Caco-2 (cell line): ENCODE measurements at regions not wholly inside any gene's neighbourhood (a gene's known extent, or its start where the extent isn't known, plus 50 kb on each side); places are given as distances from the start of the nearest gene placed in this dataset.

Experiments used
- BruUV-seq: library from RNA; stranded (reverse); fragments of 400-500 nt; replicated peaks from 2 replicates; lab custom pipeline; 2021; lab: Mats Ljungman, UMichigan
- CTCF ChIA-PET: fragments of 300-600 bp; sonication (Branson Sonifier 250); formaldehyde crosslinking; loops from one replicate; lab custom pipeline; 2022; ENCODE audit warnings: antibody characterized with exemption; lab: Charles Lee
- POLR2A ChIA-PET: fragments of 300-600 bp; sonication (Branson Sonifier 250); formaldehyde crosslinking; loops from one replicate; lab custom pipeline; 2022; ENCODE audit warnings: antibody characterized with exemption; lab: Charles Lee
- DNase-seq, 2 experiments: peaks; one replicate each; pipeline versions ENCODE4 v3.0.0 to v3.0.0-alpha.2; 2020 to 2022
- H3K27me3 ChIP-seq: replicated peaks from 2 replicates; pipeline ENCODE4 v1.6.0; 2011; ENCODE audit warnings: low read length; ENCODE audit not compliant: control insufficient read depth, insufficient read depth
- H3K36me3 ChIP-seq: 2 replicates; pipeline ENCODE4 v1.5.1; 2011; ENCODE audit warnings: low read length; ENCODE audit not compliant: control insufficient read depth, insufficient read depth
- H3K4me1 ChIP-seq: fragments of 250-450 bp; sonication (Bioruptor Pico); 2 replicates; pipeline ENCODE4 v1.5.1; 2020; ENCODE audit warnings: mild to moderate bottlenecking
- H3K4me3 ChIP-seq: 2 replicates; pipeline ENCODE4 v1.5.1; 2011; ENCODE audit warnings: low read depth, mild to moderate bottlenecking, control low read depth, low read length
- H3K9me3 ChIP-seq: fragments of 250-450 bp; sonication (Bioruptor Pico); 2 replicates; pipeline ENCODE4 v1.5.1; 2020; ENCODE audit warnings: mild to moderate bottlenecking, moderate library complexity
- H3K27ac Mint-ChIP-seq: one replicate; pipeline ENCODE4 v1.8.0; 2022; ENCODE audit warnings: mixed read lengths; ENCODE audit not compliant: unreplicated experiment
- H3K27me3 Mint-ChIP-seq: one replicate; pipeline ENCODE4 v1.8.0; 2022; ENCODE audit warnings: mixed read lengths; ENCODE audit not compliant: insufficient read depth, unreplicated experiment
- H3K36me3 Mint-ChIP-seq: one replicate; pipeline ENCODE4 v1.8.0; 2022; ENCODE audit warnings: mild to moderate bottlenecking, mixed read lengths; ENCODE audit not compliant: insufficient read depth, unreplicated experiment
- H3K4me1 Mint-ChIP-seq: one replicate; pipeline ENCODE4 v1.8.0; 2022; ENCODE audit warnings: low read depth, mixed read lengths; ENCODE audit not compliant: unreplicated experiment
- H3K4me3 Mint-ChIP-seq: one replicate; pipeline ENCODE4 v1.8.0; 2022; ENCODE audit warnings: mild to moderate bottlenecking, moderate library complexity, mixed read lengths; ENCODE audit not compliant: unreplicated experiment
- H3K9me3 Mint-ChIP-seq: one replicate; pipeline ENCODE4 v1.8.0; 2022; ENCODE audit warnings: mixed read lengths; ENCODE audit not compliant: unreplicated experiment
- intact Hi-C: fragments of 100-400 bp; cut with micrococcal nuclease; formaldehyde crosslinking; loops from one replicate; pipeline ENCODE4 v1.10.0; 2022; ENCODE audit not compliant: unreplicated experiment
- TF ChIP-seq, protein P1 (sequence below), 2 experiments: fragments of 200-600 bp in 1 of 2; IDR thresholded peaks; 1 replicate in 1 of 2; 2 replicates in 1 of 2; pipeline versions ENCODE4 v1.5.1 to v1.8.0; 2011 to 2022; ENCODE audit warnings: antibody characterized with exemption in 1 of 2, control low read depth in 1 of 2, inconsistent platforms in 1 of 2, low read depth in 1 of 2, low read length in 1 of 2, mild to moderate bottlenecking in 1 of 2, moderate library complexity in 1 of 2; ENCODE audit not compliant: insufficient read depth in 1 of 2, severe bottlenecking in 1 of 2, unreplicated experiment in 1 of 2

DNA sequence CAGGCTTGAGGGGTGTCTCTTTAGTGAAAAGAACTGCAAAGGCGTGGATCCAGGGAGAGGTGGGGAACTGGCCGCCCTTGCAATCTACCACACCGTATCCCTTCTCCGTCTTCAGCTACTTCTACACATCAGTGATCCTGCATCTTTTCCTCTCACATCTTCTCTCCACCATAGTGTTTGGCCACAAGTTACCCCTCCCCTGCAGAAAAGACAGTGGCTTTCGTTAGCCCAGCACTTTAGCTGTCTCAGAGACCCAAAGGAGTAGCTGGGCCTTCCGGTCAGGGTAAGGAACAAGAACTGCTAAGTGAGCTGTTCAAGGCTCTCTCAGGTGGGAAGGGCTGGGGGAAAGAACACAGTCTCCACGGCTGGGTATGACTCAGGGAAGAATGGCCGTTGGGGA is 158.4 kb downstream of the NDUFA12 start:
- Mint-ChIP-seq H3K9me3 (no peaks in the 10 kb centered on the region), H3K4me1 (no peaks in the 10 kb centered on the region), H3K36me3 (no peaks in the 10 kb centered on the region), H3K27me3 (peaks cover 11% of the 10 kb centered on the region), H3K27ac (no peak overlapping the region), H3K4me3 (no peak overlapping the region)
- intact Hi-C loops = no loop called here
- POLR2A ChIA-PET = no interaction called here
- H3K36me3 ChIP-seq = no peaks in the 10 kb centered on the region
- H3K4me3 ChIP-seq = no peak overlapping the region
- H3K9me3 ChIP-seq = no peaks in the 10 kb centered on the region
- H3K27me3 ChIP-seq = no peaks in the 10 kb centered on the region
- CTCF ChIA-PET = no interaction called here
- no peak for DNase-seq
- H3K4me1 ChIP-seq = no peaks in the 10 kb centered on the region
- TF ChIP-seq, protein P1, sequence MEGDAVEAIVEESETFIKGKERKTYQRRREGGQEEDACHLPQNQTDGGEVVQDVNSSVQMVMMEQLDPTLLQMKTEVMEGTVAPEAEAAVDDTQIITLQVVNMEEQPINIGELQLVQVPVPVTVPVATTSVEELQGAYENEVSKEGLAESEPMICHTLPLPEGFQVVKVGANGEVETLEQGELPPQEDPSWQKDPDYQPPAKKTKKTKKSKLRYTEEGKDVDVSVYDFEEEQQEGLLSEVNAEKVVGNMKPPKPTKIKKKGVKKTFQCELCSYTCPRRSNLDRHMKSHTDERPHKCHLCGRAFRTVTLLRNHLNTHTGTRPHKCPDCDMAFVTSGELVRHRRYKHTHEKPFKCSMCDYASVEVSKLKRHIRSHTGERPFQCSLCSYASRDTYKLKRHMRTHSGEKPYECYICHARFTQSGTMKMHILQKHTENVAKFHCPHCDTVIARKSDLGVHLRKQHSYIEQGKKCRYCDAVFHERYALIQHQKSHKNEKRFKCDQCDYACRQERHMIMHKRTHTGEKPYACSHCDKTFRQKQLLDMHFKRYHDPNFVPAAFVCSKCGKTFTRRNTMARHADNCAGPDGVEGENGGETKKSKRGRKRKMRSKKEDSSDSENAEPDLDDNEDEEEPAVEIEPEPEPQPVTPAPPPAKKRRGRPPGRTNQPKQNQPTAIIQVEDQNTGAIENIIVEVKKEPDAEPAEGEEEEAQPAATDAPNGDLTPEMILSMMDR (IDR thresholded peaks at IDR 0.05; ENCODE audit: insufficient read depth in 1 of 2, low read depth in 1 of 2, low read length in 1 of 2, severe bottlenecking in 1 of 2, unreplicated experiment in 1 of 2) = no peak
- BruUV-seq = no TSS peak

DNA sequence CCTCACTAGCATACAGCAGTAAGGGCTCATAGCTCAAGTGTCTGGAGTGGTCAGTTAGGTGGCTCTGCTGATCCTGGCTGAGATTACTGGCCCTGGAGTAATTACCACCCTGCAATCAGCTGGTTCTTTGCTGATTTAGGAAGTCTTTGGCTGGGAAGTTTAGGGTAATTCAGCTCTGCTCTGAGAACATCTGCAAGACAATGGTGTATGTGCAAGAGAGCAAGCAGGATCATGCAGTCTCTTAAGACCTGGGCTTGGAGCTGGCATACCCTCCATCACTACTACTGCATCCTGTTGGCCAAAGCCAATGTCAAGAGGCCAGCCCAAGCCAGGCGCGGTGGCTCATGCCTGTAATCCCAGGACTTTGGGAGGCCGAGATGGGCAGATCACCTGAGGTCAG is 159.0 kb downstream of the NDUFA12 start:
- peaks cover 11% of the 10 kb centered on the region for H3K27me3 Mint-ChIP-seq
- no TSS peak for BruUV-seq
- intact Hi-C loops = no loop called here
- TF ChIP-seq, protein P1 (IDR thresholded peaks at IDR 0.05; ENCODE audit: insufficient read depth in 1 of 2, low read depth in 1 of 2, low read length in 1 of 2, severe bottlenecking in 1 of 2, unreplicated experiment in 1 of 2) = no peak
- Histone ChIP-seq H3K9me3 (no peaks in the 10 kb centered on the region), H3K4me3 (no peak overlapping the region), H3K36me3 (no peaks in the 10 kb centered on the region), H3K4me1 (no peaks in the 10 kb centered on the region), H3K27me3 (no peaks in the 10 kb centered on the region)
- no peaks in the 10 kb centered on the region for H3K36me3 Mint-ChIP-seq
- no peak overlapping the region for H3K27ac Mint-ChIP-seq
- H3K4me3 Mint-ChIP-seq = no peak overlapping the region
- H3K4me1 Mint-ChIP-seq = no peaks in the 10 kb centered on the region
- no peaks in the 10 kb centered on the region for H3K9me3 Mint-ChIP-seq
- DNase-seq = no peak
- CTCF ChIA-PET = no interaction called here
- POLR2A ChIA-PET = no interaction called here

DNA sequence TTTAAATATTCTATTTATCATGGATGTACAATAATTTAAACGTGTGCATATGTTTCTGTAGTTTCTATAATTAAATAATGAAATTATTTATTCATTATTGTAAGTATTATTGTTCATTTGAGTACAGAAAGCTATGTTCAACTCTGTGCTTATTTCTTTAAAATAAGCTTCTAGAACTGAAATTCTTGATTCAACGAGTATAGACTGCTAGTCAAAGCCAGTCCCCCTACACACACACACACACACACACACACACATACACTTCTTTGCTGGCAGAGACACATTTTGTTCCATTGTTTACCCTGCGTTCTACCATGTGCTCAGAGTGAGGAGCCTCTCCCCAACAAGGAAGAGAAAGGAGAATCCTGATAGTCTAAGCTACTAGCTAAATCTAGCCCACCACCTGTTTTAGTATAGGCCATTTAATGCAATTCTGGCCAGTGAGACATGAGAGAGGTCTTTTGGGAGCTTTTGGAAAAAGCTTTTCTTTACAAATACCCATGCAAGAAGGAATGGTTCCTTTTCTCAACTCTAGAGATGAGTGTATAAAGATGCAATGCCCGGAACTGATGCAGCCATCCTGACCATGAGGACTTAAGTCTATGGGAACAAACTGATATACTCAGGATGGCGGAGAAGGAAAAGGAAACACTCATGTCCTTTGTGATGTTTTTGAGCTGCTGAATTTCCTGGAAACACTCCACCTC is 161.4 kb downstream of the NDUFA12 start:
- Histone ChIP-seq H3K9me3 (no peaks in the 10 kb centered on the region), H3K27me3 (no peaks in the 10 kb centered on the region), H3K36me3 (no peaks in the 10 kb centered on the region), H3K4me1 (no peaks in the 10 kb centered on the region), H3K4me3 (no peak overlapping the region)
- intact Hi-C loops = no loop called here
- ChIA-PET POLR2A (interaction anchor here (0.6 kb wide), 1 partner anchor 237 kb away, joined by 5 read pairs; no protein-coding TSS in a partner anchor), CTCF (no interaction called here)
- H3K36me3 Mint-ChIP-seq = no peaks in the 10 kb centered on the region
- H3K4me3 Mint-ChIP-seq = no peak overlapping the region
- H3K27ac Mint-ChIP-seq = no peak overlapping the region
- no peak for DNase-seq
- BruUV-seq = no TSS peak
- no peaks in the 10 kb centered on the region for H3K4me1 Mint-ChIP-seq
- peaks cover 10% of the 10 kb centered on the region for H3K9me3 Mint-ChIP-seq
- TF ChIP-seq, protein P1 (IDR thresholded peaks at IDR 0.05; ENCODE audit: insufficient read depth in 1 of 2, low read depth in 1 of 2, low read length in 1 of 2, severe bottlenecking in 1 of 2, unreplicated experiment in 1 of 2) = no peak
- peaks cover 8% of the 10 kb centered on the region for H3K27me3 Mint-ChIP-seq
